Memory B cell (primary cell): ENCODE measurements at regions not wholly inside any gene's neighbourhood (a gene's known extent, or its start where the extent isn't known, plus 50 kb on each side); places are given as distances from the start of the nearest gene placed in this dataset.

Source experiments
- ATAC-seq: fragments of 150-1000 bp; cut with Tn5 transposase; 2 replicates; pipeline ENCODE4 v1.10.0; 2021; ENCODE audit warnings: low read depth, mild to moderate bottlenecking, moderate library complexity
- DNase-seq, 2 donors: peaks; one replicate each; pipeline ENCODE4 v3.0.0; 2022; ENCODE audit warnings: low spot score in 2 of 2
- H3K27ac Mint-ChIP-seq: one replicate; pipeline ENCODE4 v1.8.0; 2022; ENCODE audit warnings: mild to moderate bottlenecking, moderate library complexity, mixed read lengths
- H3K27me3 Mint-ChIP-seq: one replicate; pipeline ENCODE4 v1.8.0; 2022; ENCODE audit warnings: mixed read lengths
- H3K36me3 Mint-ChIP-seq: one replicate; pipeline ENCODE4 v1.8.0; 2022; ENCODE audit warnings: mild to moderate bottlenecking, mixed read lengths
- H3K4me1 Mint-ChIP-seq: one replicate; pipeline ENCODE4 v1.8.0; 2022; ENCODE audit warnings: mixed read lengths
- H3K4me3 Mint-ChIP-seq: one replicate; pipeline ENCODE4 v1.8.0; 2022; ENCODE audit warnings: mild to moderate bottlenecking, moderate library complexity, mixed read lengths
- H3K9me3 Mint-ChIP-seq: one replicate; pipeline ENCODE4 v1.8.0; 2022; ENCODE audit warnings: mixed read lengths

- Mint-ChIP-seq H3K27me3 (no peaks in the 10 kb centered on the region), H3K4me1 (peaks cover 13% of the 10 kb centered on the region), H3K36me3 (no peaks in the 10 kb centered on the region), H3K4me3 (no peak overlapping the region), H3K9me3 (no peaks in the 10 kb centered on the region), H3K27ac (no peak overlapping the region)
- DNase-seq (no peak), ATAC-seq (no peak)
These were observed 54.7 kb upstream of the ITPKB start for GRCh38 chr1:226793620-226794276.

GRCh38 chr1:226792368-226792767, 53.3 kb upstream of the ITPKB start:
- Mint-ChIP-seq H3K36me3 (no peaks in the 10 kb centered on the region), H3K27me3 (no peaks in the 10 kb centered on the region), H3K9me3 (no peaks in the 10 kb centered on the region), H3K4me1 (peaks cover 6% of the 10 kb centered on the region), H3K4me3 (no peak overlapping the region), H3K27ac (no peak overlapping the region)
- DNase-seq = no peak
- no peak for ATAC-seq

- ATAC-seq (no peak), DNase-seq (no peak)
- Mint-ChIP-seq H3K27me3 (no peaks in the 10 kb centered on the region), H3K27ac (no peak overlapping the region), H3K4me1 (peaks cover 5% of the 10 kb centered on the region), H3K36me3 (no peaks in the 10 kb centered on the region), H3K9me3 (no peaks in the 10 kb centered on the region), H3K4me3 (no peak overlapping the region)
These were observed 51.6 kb upstream of the ITPKB start for GRCh38 chr1:226790545-226791181.

DNA sequence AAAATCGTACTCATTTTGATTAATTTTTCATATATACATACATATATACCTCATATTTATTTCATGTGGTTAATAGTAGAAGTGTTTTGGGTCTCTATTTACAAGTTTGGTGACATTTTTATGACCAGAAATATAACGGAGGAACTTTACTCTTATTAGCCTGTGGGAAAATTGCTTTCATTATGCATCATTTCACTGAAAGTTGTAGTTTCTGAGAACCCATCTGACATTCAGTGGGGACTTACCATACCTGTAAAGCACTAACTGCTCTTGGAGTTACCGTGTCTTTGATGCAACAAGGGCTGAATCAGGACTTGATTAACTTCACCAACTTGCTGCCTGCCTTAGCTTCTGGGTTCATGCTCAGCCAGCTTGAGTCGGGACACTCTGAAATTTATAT, 49.9 kb upstream of the ITPKB start:
- Mint-ChIP-seq H3K9me3 (no peaks in the 10 kb centered on the region), H3K36me3 (no peaks in the 10 kb centered on the region), H3K4me3 (no peak overlapping the region), H3K4me1 (peaks cover 5% of the 10 kb centered on the region), H3K27ac (no peak overlapping the region), H3K27me3 (no peaks in the 10 kb centered on the region)
- ATAC-seq = no peak
- no peak for DNase-seq
